Mucosa of stomach (tissue), 1 donor: ENCODE measurements at regions not wholly inside any gene's neighbourhood (a gene's known extent, or its start where the extent isn't known, plus 50 kb on each side); places are given as distances from the start of the nearest gene placed in this dataset.
"Not testable (repeated sequence)": the region's sequence is repeated elsewhere in the genome, so short reads cannot be mapped to it uniquely, and the experiment has no call there.

Experiments
- H3K27me3 ChIP-seq: one replicate; pipeline ENCODE4 v1.7.0; 2013; ENCODE audit warnings: mild to moderate bottlenecking, low read length; ENCODE audit not compliant: control insufficient read depth, insufficient read depth
- H3K36me3 ChIP-seq: one replicate; pipeline ENCODE4 v1.7.0; 2013; ENCODE audit warnings: low read length; ENCODE audit not compliant: control insufficient read depth, insufficient read depth
- H3K4me1 ChIP-seq: one replicate; pipeline ENCODE4 v1.7.0; 2013; ENCODE audit warnings: mild to moderate bottlenecking, low read length; ENCODE audit not compliant: control insufficient read depth, insufficient read depth
- H3K4me3 ChIP-seq: one replicate; pipeline ENCODE4 v1.7.0; 2013; ENCODE audit warnings: low read length
- H3K9ac ChIP-seq: one replicate; pipeline ENCODE4 v1.7.0; 2013; ENCODE audit warnings: mild to moderate bottlenecking, low read length, moderate library complexity
- H3K9me3 ChIP-seq: one replicate; pipeline ENCODE4 v1.7.0; 2013; ENCODE audit warnings: mild to moderate bottlenecking, low read length, moderate library complexity; ENCODE audit not compliant: control insufficient read depth
- donor health status: Pancreatic carcinoma.

GRCh38 chr1:230570724-230571360, 71.4 kb upstream of the COG2 start:
- peaks cover 49% of the 10 kb centered on the region for H3K4me1 ChIP-seq
- no peaks in the 10 kb centered on the region for H3K27me3 ChIP-seq
- no peak overlapping the region for H3K4me3 ChIP-seq
- H3K9me3 ChIP-seq: no peaks in the 10 kb centered on the region
- H3K9ac ChIP-seq: no peak overlapping the region
- no peaks in the 10 kb centered on the region for H3K36me3 ChIP-seq

DNA sequence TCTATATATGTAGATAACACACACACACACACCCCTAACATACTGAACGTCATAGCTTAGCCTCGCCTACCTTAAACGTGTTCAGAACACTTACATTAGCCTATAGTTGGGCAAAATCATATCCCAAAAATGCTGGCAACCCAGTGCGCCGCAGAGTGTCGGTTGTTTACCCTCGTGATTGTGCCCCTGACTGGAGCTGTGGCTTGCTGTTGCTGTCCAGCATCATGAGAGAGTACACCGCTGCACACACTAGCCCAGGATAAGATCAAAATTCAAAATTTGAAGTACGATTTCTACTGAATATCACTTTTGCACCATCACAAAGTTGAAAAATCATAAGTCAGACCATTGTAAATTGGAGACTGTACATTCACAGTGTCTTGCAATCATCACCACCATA, 73.1 kb upstream of the COG2 start:
- H3K4me1 ChIP-seq: peaks cover 37% of the 10 kb centered on the region
- H3K4me3 ChIP-seq: no peak overlapping the region
- H3K27me3 ChIP-seq: no peaks in the 10 kb centered on the region
- H3K9ac ChIP-seq: no peak overlapping the region
- H3K36me3 ChIP-seq: no peaks in the 10 kb centered on the region
- no peaks in the 10 kb centered on the region for H3K9me3 ChIP-seq

- no peak overlapping the region for H3K9ac ChIP-seq
- peaks cover 36% of the 10 kb centered on the region for H3K4me1 ChIP-seq
- no peaks in the 10 kb centered on the region for H3K36me3 ChIP-seq
- H3K4me3 ChIP-seq: no peak overlapping the region
- H3K9me3 ChIP-seq: no peaks in the 10 kb centered on the region
- no peaks in the 10 kb centered on the region for H3K27me3 ChIP-seq
Observed at GRCh38 chr1:230568676-230569075, 73.6 kb upstream of the COG2 start.

- Histone ChIP-seq H3K36me3 (no peaks in the 10 kb centered on the region), H3K9ac (no peak overlapping the region), H3K4me1 (peaks cover 30% of the 10 kb centered on the region), H3K9me3 (no peaks in the 10 kb centered on the region), H3K27me3 (no peaks in the 10 kb centered on the region), H3K4me3 (no peak overlapping the region)
Observed at GRCh38 chr1:230568008-230568407, 74.3 kb upstream of the COG2 start.

- no peak overlapping the region for H3K9ac ChIP-seq
- H3K36me3 ChIP-seq: no peaks in the 10 kb centered on the region
- H3K4me1 ChIP-seq: peaks cover 22% of the 10 kb centered on the region
- no peaks in the 10 kb centered on the region for H3K9me3 ChIP-seq
- H3K4me3 ChIP-seq: no peak overlapping the region
- no peaks in the 10 kb centered on the region for H3K27me3 ChIP-seq
Observed at GRCh38 chr1:230567221-230567575, 75.1 kb upstream of the COG2 start.

GRCh38 chr1:230566532-230567220, 75.6 kb upstream of the COG2 start:
- not testable (repeated sequence) for H3K36me3 ChIP-seq, H3K27me3 ChIP-seq, H3K4me3 ChIP-seq, H3K9ac ChIP-seq, H3K9me3 ChIP-seq
- H3K4me1 ChIP-seq: peaks cover 17% of the 10 kb centered on the region

DNA sequence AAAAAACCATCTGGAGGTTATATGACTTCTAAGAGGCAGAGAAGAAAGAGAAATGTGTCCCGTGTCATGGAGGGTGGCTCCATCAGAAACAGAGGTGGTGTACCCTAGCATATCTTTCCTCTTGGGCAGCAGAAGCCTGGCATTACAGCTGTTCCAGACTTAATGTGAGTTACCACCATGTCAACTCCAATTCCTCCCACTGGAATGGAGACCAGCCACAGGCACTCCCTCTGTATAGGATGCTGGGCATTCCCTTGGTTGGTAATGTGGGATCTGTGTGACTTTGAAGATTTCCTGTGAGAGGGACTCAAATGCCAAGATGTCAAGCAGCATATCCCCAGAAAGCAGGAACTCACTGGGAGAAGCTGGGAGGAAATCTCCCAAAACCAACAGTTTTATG, 77.1 kb upstream of the COG2 start:
- H3K36me3 ChIP-seq: no peaks in the 10 kb centered on the region
- no peaks in the 10 kb centered on the region for H3K27me3 ChIP-seq
- no peak overlapping the region for H3K4me3 ChIP-seq
- peaks cover 4% of the 10 kb centered on the region for H3K4me1 ChIP-seq
- no peaks in the 10 kb centered on the region for H3K9me3 ChIP-seq
- H3K9ac ChIP-seq: no peak overlapping the region

DNA sequence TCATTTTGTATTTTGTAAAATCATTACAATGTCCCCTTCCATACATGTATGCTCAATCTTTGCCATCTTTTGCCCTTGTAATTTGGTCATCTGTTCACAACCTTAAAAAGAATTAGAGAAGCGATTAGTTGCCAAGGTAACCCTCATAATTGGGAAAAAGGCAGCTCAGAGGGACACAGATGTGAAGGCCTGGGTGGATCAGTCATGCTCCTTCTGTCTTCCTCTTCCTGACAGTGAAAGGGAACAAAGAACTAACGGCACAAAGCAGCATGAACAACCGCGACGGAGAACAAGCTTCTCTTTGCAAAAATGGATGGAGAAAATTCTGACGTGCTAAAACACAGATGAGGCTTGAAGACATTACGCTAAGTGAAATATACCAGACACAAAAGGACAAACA, 78.7 kb upstream of the COG2 start:
- Histone ChIP-seq H3K4me3 (no peak overlapping the region), H3K36me3 (no peaks in the 10 kb centered on the region)

DNA sequence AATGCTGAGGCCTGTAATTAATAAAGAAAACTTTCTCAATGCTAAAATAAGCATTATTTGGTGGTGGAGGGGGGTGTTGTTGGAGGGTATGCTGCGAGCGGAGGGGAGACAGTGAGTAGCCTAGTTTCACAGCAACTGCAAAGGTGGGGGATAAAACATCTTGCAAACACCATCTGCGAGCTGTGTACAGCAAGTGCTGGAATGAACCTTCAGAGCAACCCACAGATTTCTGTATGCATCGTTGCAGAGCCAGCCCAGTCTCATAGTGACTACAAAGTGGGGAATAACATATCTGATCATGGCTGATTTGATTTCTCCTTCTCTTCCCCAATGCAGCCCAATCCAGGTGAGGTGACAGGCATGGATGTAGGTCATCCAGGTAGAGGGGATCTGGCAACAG, 80.7 kb upstream of the COG2 start:
- Histone ChIP-seq H3K27me3 (no peaks in the 10 kb centered on the region), H3K9ac (no peak overlapping the region), H3K9me3 (no peaks in the 10 kb centered on the region), H3K4me1 (no peaks in the 10 kb centered on the region), H3K36me3 (no peaks in the 10 kb centered on the region), H3K4me3 (no peak overlapping the region)

More for the DNA sequence above, 78.7 kb upstream of the COG2 start:
- no peak overlapping the region for H3K9ac ChIP-seq
- H3K4me1 ChIP-seq: peaks cover 4% of the 10 kb centered on the region
- no peaks in the 10 kb centered on the region for H3K9me3 ChIP-seq
- no peaks in the 10 kb centered on the region for H3K27me3 ChIP-seq

GRCh38 chr1:230558324-230558723, 84.0 kb upstream of the COG2 start:
- Histone ChIP-seq H3K4me3 (no peak overlapping the region), H3K27me3 (no peaks in the 10 kb centered on the region), H3K36me3 (no peaks in the 10 kb centered on the region), H3K4me1 (no peaks in the 10 kb centered on the region), H3K9me3 (no peaks in the 10 kb centered on the region), H3K9ac (no peak overlapping the region)

- Histone ChIP-seq H3K9me3 (no peaks in the 10 kb centered on the region), H3K9ac (no peak overlapping the region), H3K36me3 (no peaks in the 10 kb centered on the region), H3K4me3 (no peak overlapping the region), H3K4me1 (no peaks in the 10 kb centered on the region), H3K27me3 (no peaks in the 10 kb centered on the region)
Observed at GRCh38 chr1:230556453-230556852, 85.8 kb upstream of the COG2 start.

DNA sequence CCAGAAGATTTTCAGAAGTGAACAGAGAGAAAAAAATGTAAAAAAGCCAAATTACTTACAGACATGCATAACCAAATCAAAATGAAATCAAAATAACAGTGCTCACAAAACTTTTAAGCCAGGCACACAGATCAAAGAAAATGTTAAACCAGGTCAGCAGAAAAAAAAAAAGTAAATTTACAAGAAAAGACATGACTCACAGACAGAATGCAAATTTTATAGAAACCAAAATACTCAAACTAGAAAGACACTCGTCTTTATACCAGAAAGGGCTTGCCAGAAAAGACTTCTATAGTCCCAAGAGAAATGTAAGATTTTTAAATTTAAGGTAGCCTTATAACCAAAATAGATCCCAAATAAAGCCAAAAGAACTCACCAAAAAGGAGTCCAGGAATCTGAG, 86.5 kb upstream of the COG2 start:
- Histone ChIP-seq H3K27me3 (no peaks in the 10 kb centered on the region), H3K9me3 (no peaks in the 10 kb centered on the region)

DNA sequence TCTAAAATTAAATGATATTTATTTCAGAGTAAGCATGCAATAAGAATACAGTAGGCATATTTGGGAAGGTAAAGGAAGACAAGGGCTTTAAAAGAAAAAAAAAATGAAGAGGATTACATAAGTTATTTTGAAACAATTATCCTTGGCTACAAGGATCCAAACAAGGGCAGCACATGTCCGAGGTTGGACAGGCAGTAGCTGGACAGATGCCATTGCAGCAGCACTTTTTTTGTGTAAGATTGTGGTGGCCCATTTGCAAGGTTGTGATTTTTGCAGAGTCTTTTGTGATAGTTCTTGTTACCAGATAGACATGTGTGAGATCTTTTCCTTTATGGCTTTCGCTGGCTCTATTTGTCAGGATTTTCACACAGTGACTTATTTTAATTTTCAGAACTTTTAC, 89.4 kb upstream of the COG2 start:
- H3K4me1 ChIP-seq: no peaks in the 10 kb centered on the region
- H3K4me3 ChIP-seq: no peak overlapping the region
- no peak overlapping the region for H3K9ac ChIP-seq
- H3K27me3 ChIP-seq: no peaks in the 10 kb centered on the region
- no peaks in the 10 kb centered on the region for H3K36me3 ChIP-seq
- H3K9me3 ChIP-seq: no peaks in the 10 kb centered on the region

More for the DNA sequence above, 86.5 kb upstream of the COG2 start:
- Histone ChIP-seq H3K36me3 (no peaks in the 10 kb centered on the region), H3K9ac (no peak overlapping the region), H3K4me1 (no peaks in the 10 kb centered on the region), H3K4me3 (no peak overlapping the region)
